H54 (cell line): ENCODE measurements at regions not wholly inside any gene's neighbourhood (a gene's known extent, or its start where the extent isn't known, plus 50 kb on each side); places are given as distances from the start of the nearest gene placed in this dataset.

Experiments
- DNase-seq: peaks from one replicate; pipeline ENCODE4 v3.0.0; 2011; ENCODE audit warnings: low spot score, mixed read lengths; ENCODE audit not compliant: insufficient read length
- FAIRE-seq: peaks from 3 replicates; lab custom pipeline; 2011; peaks lifted over from hg19 to GRCh38; lab: Jason Lieb, UNC
- POLR2A ChIP-seq: IDR thresholded peaks from 2 replicates; pipeline ENCODE4 v1.6.1; 2011; ENCODE audit warnings: low read depth, mild to moderate bottlenecking, low read length

DNA sequence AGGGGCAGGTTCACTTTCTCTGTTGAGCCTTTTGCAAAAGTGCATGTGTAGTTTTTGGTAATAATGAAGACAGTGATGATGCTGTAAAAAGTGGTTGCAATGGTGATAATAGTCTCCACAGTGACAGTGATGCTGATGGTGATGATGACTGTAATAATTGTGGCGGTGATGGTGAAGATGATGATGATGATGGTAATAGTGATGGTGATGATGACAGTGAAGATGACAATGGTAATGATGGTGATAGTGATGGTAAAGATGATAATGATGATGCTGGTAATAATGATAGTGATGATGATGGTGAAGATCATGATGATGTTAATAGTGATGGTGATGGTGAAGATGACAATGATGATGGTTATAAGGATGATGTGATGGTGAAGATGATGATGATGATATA is 67.7 kb upstream of the LRFN2 start:
- no peak for TF ChIP-seq POLR2A
- DNase-seq (no peak), FAIRE-seq (no peak)

DNA sequence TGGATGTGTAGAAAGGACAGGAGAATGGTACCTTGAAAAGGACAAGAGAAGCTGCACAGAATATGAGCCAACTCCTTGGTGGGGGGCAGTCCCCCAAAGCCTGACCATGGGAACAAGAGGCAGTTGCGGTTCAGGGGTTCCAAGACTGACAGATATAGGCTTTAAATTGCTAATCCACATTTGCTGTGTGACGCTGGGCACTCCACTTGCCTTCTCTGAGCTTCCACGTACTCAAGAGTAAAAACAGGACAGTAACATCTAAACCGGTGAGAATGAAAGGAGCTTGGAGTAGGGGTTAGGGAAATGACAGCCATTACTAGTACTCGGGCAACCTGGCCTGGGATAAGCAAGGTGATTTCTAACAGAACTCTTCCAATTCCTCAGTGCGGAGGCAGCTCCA is 57.9 kb upstream of the LRFN2 start:
- no peak for TF ChIP-seq POLR2A
- FAIRE-seq = no peak
- DNase-seq = no peak

DNA sequence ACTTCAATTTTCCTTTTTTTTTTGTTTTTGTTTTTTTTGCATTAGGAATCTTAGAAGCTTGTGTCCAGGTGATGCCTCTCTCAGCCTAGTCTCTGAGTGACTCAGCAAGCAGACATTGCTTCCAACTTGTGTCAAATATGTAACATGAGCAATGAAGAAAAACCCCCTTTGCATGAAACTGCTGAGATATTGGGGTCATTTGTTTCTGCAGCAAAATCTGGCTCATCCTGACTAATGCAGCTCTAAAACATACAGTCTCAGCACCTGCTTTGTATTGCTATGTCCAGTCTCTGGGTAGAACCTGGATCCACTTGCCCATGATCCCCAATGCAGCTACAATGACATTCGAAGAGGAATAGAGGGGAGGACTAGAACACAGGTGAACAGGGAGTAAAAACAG is 55.7 kb upstream of the LRFN2 start:
- no peak for TF ChIP-seq POLR2A
- FAIRE-seq = no peak
- no peak for DNase-seq

DNA sequence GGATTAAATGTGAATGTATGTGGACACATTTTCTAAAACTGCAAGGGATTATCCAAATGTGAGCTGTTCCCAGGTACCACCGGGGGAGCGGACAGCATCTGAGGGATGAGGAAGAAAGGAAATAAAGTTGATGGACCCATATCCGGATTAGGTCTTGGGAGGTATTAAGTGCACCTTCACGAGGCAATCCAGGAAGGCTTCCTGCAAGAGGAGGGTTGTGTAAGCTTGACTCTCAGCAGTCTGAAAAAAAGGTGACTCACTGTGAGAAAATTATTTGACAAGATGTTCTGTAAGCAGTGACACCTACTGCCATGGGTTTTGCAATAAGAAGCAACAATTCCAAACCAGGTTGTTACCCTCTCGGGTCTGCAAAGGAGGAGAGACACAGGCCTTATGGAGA is 55.0 kb upstream of the LRFN2 start:
- TF ChIP-seq POLR2A = no peak
- DNase-seq (no peak), FAIRE-seq (no peak)

DNA sequence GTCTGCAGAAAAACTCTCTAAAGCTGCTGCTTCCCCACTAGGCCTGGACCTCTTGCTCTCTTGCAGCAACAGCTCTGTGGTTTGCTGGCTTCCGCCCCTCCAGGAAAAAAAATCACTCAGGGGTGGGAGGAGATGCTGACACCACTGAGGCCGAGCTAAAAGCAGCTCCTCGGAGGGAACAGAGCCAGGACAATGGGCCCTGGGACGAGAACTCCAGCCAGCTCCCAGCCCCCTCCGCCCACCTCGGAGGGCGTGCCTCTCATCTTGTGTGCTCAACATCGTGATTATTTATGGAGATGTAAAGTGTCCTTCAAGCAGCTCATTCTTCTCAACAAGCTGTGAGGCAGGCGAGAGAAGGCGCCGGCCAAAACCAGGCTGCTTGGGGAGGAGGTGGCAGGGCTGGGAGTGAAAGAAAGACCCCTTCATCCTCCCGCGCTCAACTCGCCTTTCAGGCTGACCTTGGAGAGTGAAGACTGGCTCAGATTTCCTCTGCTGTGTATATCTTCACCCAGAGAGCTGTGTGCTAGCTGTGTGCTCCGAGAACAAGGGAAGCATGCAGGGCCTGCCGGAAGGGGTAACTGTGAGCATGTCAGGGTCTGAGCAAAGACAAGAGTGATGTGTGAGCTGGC is 53.5 kb upstream of the LRFN2 start:
- TF ChIP-seq POLR2A = no peak
- FAIRE-seq (no peak), DNase-seq (no peak)
